GM12878 (cell line): ENCODE measurements at regions not wholly inside any gene's neighbourhood (a gene's known extent, or its start where the extent isn't known, plus 50 kb on each side); places are given as distances from the start of the nearest gene placed in this dataset.

Source experiments
- CEBPB ChIP-seq, 2 experiments: fragments of 150-350 bp in 1 of 2; IDR thresholded peaks; 2 replicates each; pipeline ENCODE4 v1.6.1; 2012 to 2014; ENCODE audit warnings: low read depth in 2 of 2, low read length in 2 of 2, borderline replicate concordance in 1 of 2, inconsistent platforms in 1 of 2
- CHD4 ChIP-seq: fragments of 200-600 bp; sonication (generic); IDR thresholded peaks from 2 replicates; pipeline ENCODE4 v1.6.1; 2016; ENCODE audit warnings: mild to moderate bottlenecking
- CREM ChIP-seq: IDR thresholded peaks from 2 replicates; pipeline ENCODE4 v1.6.1; 2014; ENCODE audit warnings: antibody characterized with exemption, low read depth
- EGR1 ChIP-seq, 2 experiments: IDR thresholded peaks; 1 replicate in 1 of 2; 2 replicates in 1 of 2; pipeline ENCODE4 v1.6.1; 2011 to 2012; ENCODE audit warnings: low read depth in 2 of 2, low read length in 2 of 2, borderline replicate concordance in 1 of 2, mild to moderate bottlenecking in 1 of 2, moderate library complexity in 1 of 2
- EZH2 ChIP-seq: IDR thresholded peaks from 2 replicates; pipeline ENCODE4 v1.6.1; 2012; ENCODE audit warnings: low read depth, mild to moderate bottlenecking, control low read depth, inconsistent platforms, low read length, borderline replicate concordance; ENCODE audit not compliant: control insufficient read depth
- KDM1A ChIP-seq: fragments of 200-600 bp; sonication (generic); IDR thresholded peaks from 2 replicates; pipeline ENCODE4 v1.6.1; 2016; ENCODE audit warnings: borderline replicate concordance
- NRF1 ChIP-seq: conservative IDR thresholded peaks from 2 replicates; pipeline ENCODE4 v1.6.1; 2011; ENCODE audit warnings: mild to moderate bottlenecking, low read depth, low read length, improper control_type of control experiment
- POLR2A ChIP-seq: IDR thresholded peaks from 2 replicates; pipeline ENCODE4 v1.6.1; 2011; ENCODE audit warnings: low read depth, mild to moderate bottlenecking, low read length
- RELA ChIP-seq: fragments of 450-650 bp; IDR thresholded peaks from 2 replicates; pipeline ENCODE4 v1.8.0; 2014; ENCODE audit warnings: borderline replicate concordance; ENCODE audit not compliant: partially characterized antibody
- TARDBP ChIP-seq: IDR thresholded peaks from 2 replicates; pipeline ENCODE4 v1.6.1; 2016; ENCODE audit warnings: borderline replicate concordance
- TCF7 ChIP-seq: IDR thresholded peaks from 2 replicates; pipeline ENCODE4 v1.6.1; 2014; ENCODE audit warnings: antibody characterized with exemption, borderline replicate concordance
- YY1 ChIP-seq: IDR thresholded peaks from 2 replicates; pipeline ENCODE4 v1.6.1; 2011; ENCODE audit warnings: low read depth, mild to moderate bottlenecking, low read length
- TF ChIP-seq, protein P1 (sequence below), 3 experiments: IDR thresholded peaks in 2 of 3; conservative IDR thresholded peaks in 1 of 3; 2 replicates each; pipeline ENCODE4 v1.5.1; 2011; ENCODE audit warnings: low read depth in 3 of 3, low read length in 3 of 3, mild to moderate bottlenecking in 3 of 3, control low read depth in 2 of 3, moderate library complexity in 2 of 3, inconsistent platforms in 1 of 3, mixed read lengths in 1 of 3; ENCODE audit not compliant: control insufficient read depth in 2 of 3, insufficient read depth in 1 of 3; ENCODE audit errors: extremely low read depth in 1 of 3
- TF ChIP-seq, protein P2 (sequence below): IDR thresholded peaks from 2 replicates; pipeline ENCODE4 v1.6.1; 2012; ENCODE audit warnings: low read depth, low read length, improper control_type of control experiment

DNA sequence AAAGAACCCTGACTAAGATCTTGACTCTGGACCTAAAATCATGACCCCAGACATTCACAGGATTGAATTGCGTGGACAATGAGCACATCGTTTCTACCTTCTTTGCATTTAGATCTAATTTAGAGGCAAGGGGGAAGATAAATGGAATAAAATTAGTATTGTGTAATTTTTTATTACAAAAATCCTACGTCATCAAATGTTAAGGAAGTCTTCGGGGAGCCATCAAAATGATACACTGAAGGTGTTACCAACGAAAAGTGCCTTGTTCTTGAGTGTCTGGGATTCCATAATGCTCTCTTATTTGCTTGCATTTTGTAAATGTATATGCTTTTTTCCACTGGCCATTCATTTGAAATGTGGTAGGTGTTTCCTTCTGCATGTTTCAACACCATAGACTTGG lies 52.8 kb upstream of the C3orf49 start:
- TF ChIP-seq, protein P1, sequence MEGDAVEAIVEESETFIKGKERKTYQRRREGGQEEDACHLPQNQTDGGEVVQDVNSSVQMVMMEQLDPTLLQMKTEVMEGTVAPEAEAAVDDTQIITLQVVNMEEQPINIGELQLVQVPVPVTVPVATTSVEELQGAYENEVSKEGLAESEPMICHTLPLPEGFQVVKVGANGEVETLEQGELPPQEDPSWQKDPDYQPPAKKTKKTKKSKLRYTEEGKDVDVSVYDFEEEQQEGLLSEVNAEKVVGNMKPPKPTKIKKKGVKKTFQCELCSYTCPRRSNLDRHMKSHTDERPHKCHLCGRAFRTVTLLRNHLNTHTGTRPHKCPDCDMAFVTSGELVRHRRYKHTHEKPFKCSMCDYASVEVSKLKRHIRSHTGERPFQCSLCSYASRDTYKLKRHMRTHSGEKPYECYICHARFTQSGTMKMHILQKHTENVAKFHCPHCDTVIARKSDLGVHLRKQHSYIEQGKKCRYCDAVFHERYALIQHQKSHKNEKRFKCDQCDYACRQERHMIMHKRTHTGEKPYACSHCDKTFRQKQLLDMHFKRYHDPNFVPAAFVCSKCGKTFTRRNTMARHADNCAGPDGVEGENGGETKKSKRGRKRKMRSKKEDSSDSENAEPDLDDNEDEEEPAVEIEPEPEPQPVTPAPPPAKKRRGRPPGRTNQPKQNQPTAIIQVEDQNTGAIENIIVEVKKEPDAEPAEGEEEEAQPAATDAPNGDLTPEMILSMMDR (IDR thresholded peaks at IDR 0.05 in 2 of 3, conservative IDR thresholded peaks at IDR 0.05 in 1 of 3; ENCODE audit: control insufficient read depth in 2 of 3, extremely low read depth in 1 of 3, insufficient read depth in 1 of 3, low read depth in 3 of 3, low read length in 3 of 3): no peak
- TF ChIP-seq CHD4 (no peak), EGR1 (IDR thresholded peaks at IDR 0.05; ENCODE audit: borderline replicate concordance in 1 of 2, low read depth in 2 of 2, low read length in 2 of 2) (no peak), RELA (no peak), YY1 (no peak), KDM1A (no peak), TCF7 (no peak), TARDBP (no peak), NRF1 (no peak), POLR2A (no peak), CREM (no peak), EZH2 (no peak), CEBPB (IDR thresholded peaks at IDR 0.05; ENCODE audit: borderline replicate concordance in 1 of 2, low read depth in 2 of 2, low read length in 2 of 2) (no peak)
- TF ChIP-seq, protein P2, sequence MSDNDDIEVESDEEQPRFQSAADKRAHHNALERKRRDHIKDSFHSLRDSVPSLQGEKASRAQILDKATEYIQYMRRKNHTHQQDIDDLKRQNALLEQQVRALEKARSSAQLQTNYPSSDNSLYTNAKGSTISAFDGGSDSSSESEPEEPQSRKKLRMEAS: no peak
